ENCODE measurements at regions not wholly inside any gene's neighbourhood (a gene's known extent, or its start where the extent isn't known, plus 50 kb on each side); places are given as distances from the start of the nearest gene placed in this dataset.

DNA sequence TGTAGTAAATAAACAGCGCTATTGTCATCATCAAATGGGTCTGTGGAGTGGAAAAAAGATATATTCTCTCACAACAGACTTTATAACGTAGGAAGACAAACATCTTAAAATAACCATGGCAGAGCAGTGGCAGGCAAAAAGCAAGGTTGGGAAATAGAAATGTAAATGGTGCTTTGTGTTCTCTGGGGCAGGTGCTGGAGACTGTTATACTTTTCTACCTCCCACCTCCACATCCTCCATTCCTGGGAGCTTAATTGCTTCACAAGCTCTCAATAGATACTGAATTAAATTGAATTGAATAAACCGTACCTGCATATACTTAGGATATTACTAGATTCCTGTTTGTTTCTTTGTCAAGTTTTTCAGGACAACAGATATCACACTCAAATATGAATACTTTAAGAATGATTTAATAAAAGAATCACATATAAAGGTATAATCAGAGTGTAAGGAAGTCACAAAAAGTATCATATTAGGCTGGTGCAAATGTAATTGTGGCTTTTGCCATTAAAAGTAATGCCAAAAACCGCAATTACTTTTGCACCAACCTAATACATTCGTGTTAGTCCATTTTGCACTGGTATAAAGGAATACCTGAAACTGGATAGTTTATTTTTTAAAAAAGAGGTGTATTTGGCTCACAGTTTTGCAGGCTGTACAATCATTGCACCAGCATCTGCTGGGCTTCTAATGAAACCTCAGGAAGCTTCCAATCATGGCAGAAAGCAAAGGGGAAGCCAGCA lies 367.3 kb downstream of the GRIA2 start:
- TF ChIP-seq POLR2A (IDR thresholded peaks at IDR 0.05) = no peak
- TF ChIP-seq, protein P1, sequence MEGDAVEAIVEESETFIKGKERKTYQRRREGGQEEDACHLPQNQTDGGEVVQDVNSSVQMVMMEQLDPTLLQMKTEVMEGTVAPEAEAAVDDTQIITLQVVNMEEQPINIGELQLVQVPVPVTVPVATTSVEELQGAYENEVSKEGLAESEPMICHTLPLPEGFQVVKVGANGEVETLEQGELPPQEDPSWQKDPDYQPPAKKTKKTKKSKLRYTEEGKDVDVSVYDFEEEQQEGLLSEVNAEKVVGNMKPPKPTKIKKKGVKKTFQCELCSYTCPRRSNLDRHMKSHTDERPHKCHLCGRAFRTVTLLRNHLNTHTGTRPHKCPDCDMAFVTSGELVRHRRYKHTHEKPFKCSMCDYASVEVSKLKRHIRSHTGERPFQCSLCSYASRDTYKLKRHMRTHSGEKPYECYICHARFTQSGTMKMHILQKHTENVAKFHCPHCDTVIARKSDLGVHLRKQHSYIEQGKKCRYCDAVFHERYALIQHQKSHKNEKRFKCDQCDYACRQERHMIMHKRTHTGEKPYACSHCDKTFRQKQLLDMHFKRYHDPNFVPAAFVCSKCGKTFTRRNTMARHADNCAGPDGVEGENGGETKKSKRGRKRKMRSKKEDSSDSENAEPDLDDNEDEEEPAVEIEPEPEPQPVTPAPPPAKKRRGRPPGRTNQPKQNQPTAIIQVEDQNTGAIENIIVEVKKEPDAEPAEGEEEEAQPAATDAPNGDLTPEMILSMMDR (IDR thresholded peaks at IDR 0.05) = no peak
